Esophagus squamous epithelium (tissue), 5 donors: ENCODE measurements at regions not wholly inside any gene's neighbourhood (a gene's known extent, or its start where the extent isn't known, plus 50 kb on each side); places are given as distances from the start of the nearest gene placed in this dataset.

Experiments used
- DNase-seq: peaks from one replicate; lab custom pipeline; 2025; lab: John Stamatoyannopoulos, UW
- H3K27ac ChIP-seq, 4 donors: fragments of 200-600 bp; sonication (generic); one replicate each; pipeline ENCODE4 v1.5.1; 2016 to 2019; ENCODE audit warnings: mild to moderate bottlenecking in 1 of 4
- H3K27me3 ChIP-seq, 4 donors: fragments of 200-600 bp; sonication (generic); 1 replicate in 3 of 4; 2 replicates in 1 of 4; pipeline versions ENCODE4 v1.5.1 to v1.6.0; 2017 to 2021; ENCODE audit warnings: antibody characterized with exemption in 1 of 4
- H3K36me3 ChIP-seq, 3 donors: fragments of 200-600 bp; sonication (generic); one replicate each; pipeline ENCODE4 v1.5.1; 2016 to 2019
- H3K4me1 ChIP-seq, 3 donors: fragments of 200-600 bp; sonication (generic); one replicate each; pipeline ENCODE4 v1.5.1; 2017 to 2019
- H3K4me3 ChIP-seq, 4 donors: fragments of 200-600 bp; sonication (generic); 1 replicate in 3 of 4; 2 replicates in 1 of 4; pipeline ENCODE4 v1.5.1; 2016 to 2019; ENCODE audit warnings: mild to moderate bottlenecking in 2 of 4, moderate library complexity in 1 of 4
- H3K9me3 ChIP-seq, 3 donors: fragments of 200-600 bp; sonication (generic); one replicate each; pipeline ENCODE4 v1.5.1; 2016 to 2019
- CTCF ChIP-seq, 6 experiments: fragments of 450-650 bp in 4 of 6; fragments of 200-600 bp in 2 of 6; sonication (generic) in 2 of 6; IDR thresholded peaks; one replicate each; pipeline ENCODE4 v1.5.1; 2016 to 2019; ENCODE audit warnings: antibody characterized with exemption in 6 of 6, mild to moderate bottlenecking in 4 of 6, moderate library complexity in 4 of 6
- POLR2A ChIP-seq, 4 donors: fragments of 450-650 bp; IDR thresholded peaks; one replicate each; pipeline ENCODE4 v1.6.1; 2017; ENCODE audit warnings: antibody characterized with exemption in 4 of 4, mild to moderate bottlenecking in 4 of 4, moderate library complexity in 3 of 4
- WGBS, 2 donors: methylation state at CpG; one replicate each; pipeline ENCODE4 v1.1.5; 2018; 5-methylcytosine and 5-hydroxymethylcytosine counted together
- intact Hi-C: fragments of 100-400 bp; cut with DNase I; formaldehyde crosslinking; loops from one replicate; pipeline ENCODE4 v1.15.0; 2022
- donor health status: DM: yes; HTN: yes; CAD: no.

DNA sequence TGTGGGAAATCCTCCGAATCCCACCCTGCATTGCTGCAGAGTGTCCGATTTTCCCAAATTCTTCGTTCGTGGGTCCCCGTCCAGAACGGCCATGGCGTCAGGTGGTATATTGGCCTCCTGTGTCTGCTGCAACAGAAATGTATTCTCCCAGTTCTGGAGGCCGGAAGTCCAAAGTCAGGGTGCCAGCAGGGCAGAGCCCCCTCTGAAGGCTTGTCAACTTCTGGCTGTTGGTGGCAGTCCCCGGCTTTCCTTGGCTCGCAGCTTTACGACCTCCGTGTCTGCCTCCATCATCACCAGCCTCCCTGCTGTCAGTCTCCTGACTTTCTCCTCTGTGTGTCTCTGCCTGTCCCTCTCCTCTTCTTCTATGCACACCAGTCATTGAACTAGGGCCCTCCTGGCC lies 142.1 kb upstream of the FOXF1 start:
- 83 to 88% methylated on average over 11 to 12 of the region's 12 CpGs for WGBS, 2 donors
- peak overlapping the region in 2 of 4 donors; percentile 67 to 79 for H3K27ac ChIP-seq
- no peaks in the 10 kb centered on the region for H3K9me3 ChIP-seq
- H3K27me3 ChIP-seq, result peaks cover 0 to 50% (median 0%) of the 10 kb centered on the region in 4 donors
- TF ChIP-seq POLR2A (IDR thresholded peaks at IDR 0.05), result no peak
- no peak for TF ChIP-seq CTCF (IDR thresholded peaks at IDR 0.05)
- DNase-seq, result no peak
- no peak overlapping the region for H3K4me3 ChIP-seq
- intact Hi-C loops, result no loop called here
- peaks cover 0 to 17% (median 0%) of the 10 kb centered on the region in 3 donors for H3K4me1 ChIP-seq
- no peaks in the 10 kb centered on the region for H3K36me3 ChIP-seq

GRCh38 chr16:86370062-86370461 lies 140.3 kb upstream of the FOXF1 start:
- DNase-seq, result no peak
- H3K4me3 ChIP-seq, result no peak overlapping the region
- peaks cover 0 to 5% (median 0%) of the 10 kb centered on the region in 3 donors for H3K4me1 ChIP-seq
- peaks cover 0 to 34% (median 0%) of the 10 kb centered on the region in 4 donors for H3K27me3 ChIP-seq
- TF ChIP-seq POLR2A (IDR thresholded peaks at IDR 0.05), result no peak
- TF ChIP-seq CTCF (IDR thresholded peaks at IDR 0.05), result no peak
- H3K9me3 ChIP-seq, result peaks cover 0 to 11% (median 0%) of the 10 kb centered on the region in 3 donors
- intact Hi-C loops, result no loop called here
- H3K36me3 ChIP-seq, result no peaks in the 10 kb centered on the region
- WGBS, 2 donors, result 75 to 85% methylated on average over 6 of the region's 6 CpGs
- H3K27ac ChIP-seq, result no peak overlapping the region

DNA sequence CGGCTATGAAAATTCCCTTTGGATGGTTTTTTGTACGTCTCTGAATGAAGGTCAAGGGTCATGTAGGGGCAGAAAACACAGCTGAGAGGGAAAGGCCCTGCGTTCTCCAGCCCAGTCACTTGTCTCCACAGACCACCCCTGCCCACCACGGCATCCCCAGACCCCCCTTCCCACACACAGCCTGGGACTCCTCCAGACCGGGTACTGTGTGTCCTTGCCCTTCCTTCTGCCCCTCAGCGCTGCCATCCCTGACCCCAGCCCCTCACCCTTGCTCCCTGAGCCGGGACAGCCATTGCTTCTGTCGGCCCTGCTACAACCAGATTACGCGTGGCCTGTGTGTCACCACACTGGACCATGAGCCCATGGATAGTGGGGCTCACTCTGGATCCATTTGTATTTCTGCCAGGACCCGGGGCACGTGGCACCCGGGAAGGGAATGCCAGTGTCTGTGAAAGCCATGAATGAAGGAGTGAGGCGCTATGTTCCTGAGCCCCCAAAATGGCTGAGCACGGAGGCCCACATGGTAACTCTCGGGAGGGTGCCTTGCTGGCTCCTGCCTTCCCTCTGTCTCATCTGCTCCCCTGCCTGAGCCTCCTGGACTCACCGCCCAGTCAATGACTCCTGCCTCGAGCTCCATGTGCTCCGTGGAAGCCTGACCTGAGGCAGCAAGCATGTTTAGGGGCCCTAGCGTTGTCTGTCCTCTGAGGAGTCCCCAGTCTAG lies 139.1 kb upstream of the FOXF1 start:
- H3K9me3 ChIP-seq, result peaks cover 0 to 11% (median 0%) of the 10 kb centered on the region in 3 donors
- TF ChIP-seq CTCF (IDR thresholded peaks at IDR 0.05) (no peak), POLR2A (IDR thresholded peaks at IDR 0.05) (no peak)
- WGBS, 2 donors, result 63 to 72% methylated on average over 12 to 18 of the region's 20 CpGs
- H3K4me3 ChIP-seq, result no peak overlapping the region
- no peak for DNase-seq
- no peaks in the 10 kb centered on the region for H3K4me1 ChIP-seq
- H3K27me3 ChIP-seq, result peaks cover 0 to 22% (median 0%) of the 10 kb centered on the region in 4 donors
- H3K27ac ChIP-seq, result no peak overlapping the region
- H3K36me3 ChIP-seq, result no peaks in the 10 kb centered on the region
- intact Hi-C loops, result no loop called here

GRCh38 chr16:86372193-86372592 lies 138.1 kb upstream of the FOXF1 start:
- TF ChIP-seq CTCF (IDR thresholded peaks at IDR 0.05) (no peak), POLR2A (IDR thresholded peaks at IDR 0.05) (no peak)
- DNase-seq, result no peak
- Histone ChIP-seq H3K27me3 (peaks cover 0 to 19% (median 0%) of the 10 kb centered on the region in 4 donors), H3K36me3 (no peaks in the 10 kb centered on the region), H3K4me3 (no peak overlapping the region), H3K9me3 (peaks cover 0 to 11% (median 0%) of the 10 kb centered on the region in 3 donors), H3K27ac (no peak overlapping the region), H3K4me1 (no peaks in the 10 kb centered on the region)
- WGBS, 2 donors, result 66 to 85% methylated on average over 7 of the region's 8 CpGs
- intact Hi-C loops, result no loop called here

DNA sequence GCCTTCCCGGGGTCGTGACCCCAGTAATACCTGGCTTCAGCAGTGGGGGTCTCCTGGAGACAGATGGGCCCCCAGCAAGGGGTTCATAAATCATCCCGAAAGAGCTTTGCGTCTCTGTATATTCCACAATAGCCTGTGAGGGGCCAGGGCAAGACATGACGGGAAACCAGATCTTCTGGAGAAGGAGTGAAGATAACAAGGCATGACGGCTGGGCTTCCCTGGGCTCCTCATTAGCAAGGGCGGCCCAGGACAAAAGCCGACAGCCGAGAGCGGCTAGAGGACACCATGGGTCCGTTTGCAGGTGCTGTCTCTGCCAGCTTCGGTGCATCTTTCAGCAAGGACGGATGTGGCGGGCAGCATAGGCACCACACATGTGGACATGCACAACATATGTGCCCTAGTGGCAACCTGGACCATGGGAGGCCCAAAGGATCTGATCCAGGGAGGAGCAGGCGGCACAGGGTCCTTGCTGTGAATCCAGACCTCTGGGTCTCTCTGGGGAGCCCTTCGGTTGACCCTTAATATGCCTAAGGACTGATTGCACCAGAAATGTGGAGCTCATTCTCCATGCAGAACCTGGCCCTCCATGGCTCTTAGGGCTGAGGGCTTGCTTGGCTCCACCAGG lies 136.9 kb upstream of the FOXF1 start:
- WGBS, 2 donors, result 75 to 83% methylated on average over 7 to 9 of the region's 16 CpGs
- no peak for DNase-seq
- peaks cover 0 to 11% (median 0%) of the 10 kb centered on the region in 3 donors for H3K9me3 ChIP-seq
- H3K27me3 ChIP-seq, result peaks cover 0 to 10% (median 0%) of the 10 kb centered on the region in 4 donors
- intact Hi-C loops, result no loop called here
- H3K27ac ChIP-seq, result no peak overlapping the region
- H3K4me1 ChIP-seq, result no peaks in the 10 kb centered on the region
- no peak for TF ChIP-seq POLR2A (IDR thresholded peaks at IDR 0.05)
- TF ChIP-seq CTCF (IDR thresholded peaks at IDR 0.05), result no peak
- H3K4me3 ChIP-seq, result no peak overlapping the region
- H3K36me3 ChIP-seq, result no peaks in the 10 kb centered on the region
